Neutrophil (primary cell): ENCODE measurements at regions not wholly inside any gene's neighbourhood (a gene's known extent, or its start where the extent isn't known, plus 50 kb on each side); places are given as distances from the start of the nearest gene placed in this dataset.

Experiments
- H3K27ac ChIP-seq: fragments of 200-600 bp; sonication (generic); 2 replicates; pipeline ENCODE4 v1.5.1; 2016; ENCODE audit warnings: mild to moderate bottlenecking, moderate library complexity
- H3K27me3 ChIP-seq: fragments of 200-600 bp; sonication (generic); 2 replicates; pipeline ENCODE4 v1.6.0; 2016; ENCODE audit warnings: mild to moderate bottlenecking
- H3K36me3 ChIP-seq: fragments of 200-600 bp; sonication (generic); 2 replicates; pipeline ENCODE4 v1.5.1; 2017
- H3K4me1 ChIP-seq, 2 experiments: fragments of 200-600 bp in 1 of 2; sonication (generic) in 1 of 2; 1 replicate in 1 of 2; 2 replicates in 1 of 2; pipeline versions ENCODE4 v1.5.1 to v1.6.1; 2013 to 2016; ENCODE audit warnings: low read depth in 1 of 2, low read length in 1 of 2, mild to moderate bottlenecking in 1 of 2, moderate library complexity in 1 of 2; ENCODE audit not compliant: control insufficient read depth in 1 of 2, insufficient read depth in 1 of 2
- H3K4me3 ChIP-seq, 2 experiments: fragments of 200-600 bp in 1 of 2; sonication (generic) in 1 of 2; 1 replicate in 1 of 2; 2 replicates in 1 of 2; pipeline ENCODE4 v1.5.1; 2013 to 2016; ENCODE audit warnings: low read depth in 1 of 2, low read length in 1 of 2, mild to moderate bottlenecking in 1 of 2, moderate library complexity in 1 of 2
- H3K9me3 ChIP-seq: fragments of 200-600 bp; sonication (generic); 2 replicates; pipeline ENCODE4 v1.5.1; 2016
- CTCF ChIP-seq: fragments of 200-600 bp; sonication (generic); IDR thresholded peaks from 2 replicates; pipeline ENCODE4 v1.5.1; 2016; ENCODE audit warnings: antibody characterized with exemption

- no peak overlapping the region for H3K27ac ChIP-seq
- H3K4me3 ChIP-seq = no peak overlapping the region
- no peak for TF ChIP-seq CTCF
- no peaks in the 10 kb centered on the region for H3K4me1 ChIP-seq
- no peaks in the 10 kb centered on the region for H3K27me3 ChIP-seq
- H3K36me3 ChIP-seq = no peaks in the 10 kb centered on the region
- H3K9me3 ChIP-seq = no peaks in the 10 kb centered on the region
Measured at GRCh38 chr14:97104029-97104428, 306.8 kb downstream of the VRK1 start.

GRCh38 chr14:97106166-97106565 lies 309.0 kb downstream of the VRK1 start:
- Histone ChIP-seq H3K4me3 (no peak overlapping the region), H3K4me1 (no peaks in the 10 kb centered on the region), H3K27ac (no peak overlapping the region), H3K36me3 (no peaks in the 10 kb centered on the region), H3K9me3 (no peaks in the 10 kb centered on the region), H3K27me3 (peaks cover 2% of the 10 kb centered on the region)
- no peak for TF ChIP-seq CTCF

- no peak overlapping the region for H3K27ac ChIP-seq
- no peak for TF ChIP-seq CTCF
Measured at GRCh38 chr14:97106609-97107008, 309.4 kb downstream of the VRK1 start.

GRCh38 chr14:97107080-97107479 lies 309.9 kb downstream of the VRK1 start:
- Histone ChIP-seq H3K4me1 (no peaks in the 10 kb centered on the region), H3K9me3 (no peaks in the 10 kb centered on the region), H3K27me3 (peaks cover 12% of the 10 kb centered on the region), H3K27ac (no peak overlapping the region), H3K4me3 (no peak overlapping the region), H3K36me3 (no peaks in the 10 kb centered on the region)
- TF ChIP-seq CTCF = no peak

More at GRCh38 chr14:97106609-97107008, 309.4 kb downstream of the VRK1 start:
- Histone ChIP-seq H3K9me3 (no peaks in the 10 kb centered on the region), H3K27me3 (peaks cover 7% of the 10 kb centered on the region), H3K36me3 (no peaks in the 10 kb centered on the region), H3K4me1 (no peaks in the 10 kb centered on the region), H3K4me3 (no peak overlapping the region)

GRCh38 chr14:97107760-97108159 lies 310.6 kb downstream of the VRK1 start:
- no peak for TF ChIP-seq CTCF
- H3K36me3 ChIP-seq = no peaks in the 10 kb centered on the region
- H3K27me3 ChIP-seq = peaks cover 17% of the 10 kb centered on the region
- no peak overlapping the region for H3K4me3 ChIP-seq
- H3K4me1 ChIP-seq = no peaks in the 10 kb centered on the region
- no peaks in the 10 kb centered on the region for H3K9me3 ChIP-seq
- H3K27ac ChIP-seq = no peak overlapping the region

GRCh38 chr14:97109234-97109633 lies 312.1 kb downstream of the VRK1 start:
- Histone ChIP-seq H3K36me3 (no peaks in the 10 kb centered on the region), H3K27ac (no peak overlapping the region), H3K4me1 (no peaks in the 10 kb centered on the region), H3K27me3 (peaks cover 17% of the 10 kb centered on the region), H3K9me3 (no peaks in the 10 kb centered on the region), H3K4me3 (no peak overlapping the region)
- no peak for TF ChIP-seq CTCF
